ENCODE measurements at regions not wholly inside any gene's neighbourhood (a gene's known extent, or its start where the extent isn't known, plus 50 kb on each side); places are given as distances from the start of the nearest gene placed in this dataset.

GRCh38 chr5:89662499-89662898, 747.1 kb downstream of the CETN3 start:
- POLR2A ChIA-PET: no interaction called here
- dilution Hi-C loops (cut with MboI; ENCODE audit: extremely low pct_ligation_motif_present, low sequenced_read_pairs) (no loop called here), intact Hi-C loops (cut with micrococcal nuclease) (no loop called here)
- no peak for TF ChIP-seq EZH2 (IDR thresholded peaks at IDR 0.05; ENCODE audit: borderline replicate concordance, low read depth, low read length, severe bottlenecking)
- no peak for TF ChIP-seq GATA2 (IDR thresholded peaks at IDR 0.05; ENCODE audit: insufficient read depth, insufficient read length, low read depth, low read length)
- no peak for TF ChIP-seq MYC (IDR thresholded peaks at IDR 0.05; ENCODE audit: low read depth, low read length)
- TF ChIP-seq CTCF (IDR thresholded peaks at IDR 0.05; ENCODE audit: extremely low read depth in 1 of 2, insufficient read depth in 1 of 2, low read depth in 1 of 2, low read length in 2 of 2): no peak
- no peak for TF ChIP-seq POLR2A (IDR thresholded peaks at IDR 0.05; ENCODE audit: low read depth, low read length)
- TF ChIP-seq JUN (IDR thresholded peaks at IDR 0.05; ENCODE audit: borderline replicate concordance, insufficient read depth, insufficient read length, low read depth): no peak
- TF ChIP-seq MAX (IDR thresholded peaks at IDR 0.05; ENCODE audit: insufficient read depth, insufficient read length): no peak
- TF ChIP-seq POLR2AphosphoS5 (IDR thresholded peaks at IDR 0.05; ENCODE audit: insufficient read depth, low read depth, low read length): no peak
- no peak for TF ChIP-seq FOS (IDR thresholded peaks at IDR 0.05; ENCODE audit: borderline replicate concordance, insufficient read depth, low read length)
- H3K79me2 ChIP-seq (ENCODE audit: control insufficient read depth, insufficient read depth, low read length): no peaks in the 10 kb centered on the region
- DNase-seq (ENCODE audit: low read depth, low spot score): no peak
- CTCF ChIA-PET: no interaction called here
- no peaks in the 10 kb centered on the region for H3K9me3 ChIP-seq (replicated peaks; ENCODE audit: control insufficient read depth, insufficient read depth, low read length)
- H3K36me3 ChIP-seq (ENCODE audit: control insufficient read depth in 2 of 2, extremely low read depth in 1 of 2, insufficient read depth in 2 of 2, low read length in 2 of 2): no peaks in the 10 kb centered on the region
- no peaks in the 10 kb centered on the region for H3K27me3 ChIP-seq (ENCODE audit: control insufficient read depth in 2 of 2, insufficient read depth in 2 of 2, low read length in 2 of 2)
- no peak overlapping the region for H3K9ac ChIP-seq (replicated peaks; ENCODE audit: extremely low read depth, insufficient read depth, low read length)
- H3K4me2 ChIP-seq (ENCODE audit: insufficient read depth, low read length): no peak overlapping the region
- H3K4me1 ChIP-seq (ENCODE audit: control insufficient read depth, extremely low read depth, insufficient read depth, low read length): no peaks in the 10 kb centered on the region
- no peaks in the 10 kb centered on the region for H4K20me1 ChIP-seq (replicated peaks; ENCODE audit: control insufficient read depth, extremely low read depth, insufficient read depth, low read length)
- H2AFZ ChIP-seq (ENCODE audit: low read depth, low read length): no peak overlapping the region
- no peaks in the 10 kb centered on the region for H3K9me1 ChIP-seq (replicated peaks; ENCODE audit: control insufficient read depth, extremely low read depth, insufficient read depth, low read length)
- H3K4me3 ChIP-seq (replicated peaks in 1 of 3; ENCODE audit: insufficient read depth in 1 of 3, low read depth in 1 of 3, low read length in 3 of 3): no peak overlapping the region
- no peak overlapping the region for H3K27ac ChIP-seq (ENCODE audit: insufficient read depth, low read depth, low read length)
- no TSS peak for BruUV-seq (replicated peaks)
- FAIRE-seq: no peak

Measured in endothelial cell of umbilical vein (primary cell).